ENCODE measurements at regions not wholly inside any gene's neighbourhood (a gene's known extent, or its start where the extent isn't known, plus 50 kb on each side); places are given as distances from the start of the nearest gene placed in this dataset.

- TF ChIP-seq MAX (IDR thresholded peaks at IDR 0.05) (no peak), RXRA (IDR thresholded peaks at IDR 0.05; ENCODE audit: insufficient read depth, low read depth, low read length) (no peak), JUND (IDR thresholded peaks at IDR 0.05; ENCODE audit: low read length) (no peak)
Observed at GRCh38 chr7:53397911-53398310, 362.5 kb downstream of the POM121L12 start (continued).

All from H1 (cell line).